A549 (cell line): ENCODE measurements at regions not wholly inside any gene's neighbourhood (a gene's known extent, or its start where the extent isn't known, plus 50 kb on each side); places are given as distances from the start of the nearest gene placed in this dataset.

Source experiments
- CBX8 ChIP-seq: fragments of 200-600 bp; sonication (generic); IDR thresholded peaks from 2 replicates; pipeline ENCODE4 v1.6.1; 2016
- FOSL2 ChIP-seq, 2 experiments: fragments of 450-650 bp in 1 of 2; fragments of >200 bp in 1 of 2; sonication (Bioruptor Twin) in 1 of 2; formaldehyde crosslinking; IDR thresholded peaks; 2 replicates each; pipeline versions ENCODE4 v1.5.0 to v1.6.1; 2016 to 2020; ENCODE audit warnings: mild to moderate bottlenecking in 1 of 2, moderate library complexity in 1 of 2
- HDAC2 ChIP-seq: fragments of 200-600 bp; sonication (generic); IDR thresholded peaks from 2 replicates; pipeline ENCODE4 v1.6.1; 2016
- HES2 ChIP-seq: fragments of >200 bp; sonication (Bioruptor Twin); formaldehyde crosslinking; IDR thresholded peaks from 2 replicates; pipeline ENCODE4 v1.6.1; 2016
- HMGXB4 ChIP-seq: fragments of 250-450 bp; sonication (Bioruptor Pico); IDR thresholded peaks from 2 replicates; pipeline ENCODE4 v1.5.0; 2021; ENCODE audit warnings: mild to moderate bottlenecking, moderate library complexity, borderline replicate concordance
- MAFK ChIP-seq: fragments of 450-650 bp; IDR thresholded peaks from 2 replicates; pipeline ENCODE4 v1.6.1; 2014; ENCODE audit not compliant: partially characterized antibody
- MYC ChIP-seq: IDR thresholded peaks from 2 replicates; pipeline ENCODE4 v1.6.1; 2012; ENCODE audit warnings: mild to moderate bottlenecking, inconsistent platforms, low read length, improper control_type of control experiment, borderline replicate concordance
- RAD21 ChIP-seq, 2 experiments: fragments of >200 bp in 1 of 2; sonication (Bioruptor Twin) in 1 of 2; formaldehyde crosslinking in 1 of 2; IDR thresholded peaks in 1 of 2; conservative IDR thresholded peaks in 1 of 2; 2 replicates in 1 of 2; 3 replicates in 1 of 2; pipeline ENCODE4 v1.6.1; 2012 to 2018; ENCODE audit warnings: inconsistent platforms in 1 of 2
- RCOR1 ChIP-seq: fragments of 150-350 bp; IDR thresholded peaks from 2 replicates; pipeline ENCODE4 v1.6.1; 2014; ENCODE audit warnings: antibody characterized with exemption, low read length, low read depth
- RFX5 ChIP-seq: fragments of 450-650 bp; IDR thresholded peaks from 2 replicates; pipeline ENCODE4 v1.7.1; 2014; ENCODE audit warnings: antibody characterized with exemption, mild to moderate bottlenecking, moderate library complexity
- TP53 ChIP-seq: fragments of 250-450 bp; sonication (Bioruptor Pico); IDR thresholded peaks from 2 replicates; pipeline ENCODE4 v1.5.0; 2021; ENCODE audit warnings: mild to moderate bottlenecking, moderate library complexity
- USF2 ChIP-seq: fragments of 450-650 bp; IDR thresholded peaks from 2 replicates; pipeline ENCODE4 v1.6.1; 2014; ENCODE audit warnings: antibody characterized with exemption
- TF ChIP-seq, protein P1 (sequence below): fragments of >200 bp; sonication (Bioruptor Twin); formaldehyde crosslinking; IDR thresholded peaks from 3 replicates; pipeline ENCODE4 v1.5.1; 2016
- TF ChIP-seq, protein P2 (sequence below): IDR thresholded peaks from 2 replicates; pipeline ENCODE4 v1.6.1; 2012

- TF ChIP-seq, protein P1, sequence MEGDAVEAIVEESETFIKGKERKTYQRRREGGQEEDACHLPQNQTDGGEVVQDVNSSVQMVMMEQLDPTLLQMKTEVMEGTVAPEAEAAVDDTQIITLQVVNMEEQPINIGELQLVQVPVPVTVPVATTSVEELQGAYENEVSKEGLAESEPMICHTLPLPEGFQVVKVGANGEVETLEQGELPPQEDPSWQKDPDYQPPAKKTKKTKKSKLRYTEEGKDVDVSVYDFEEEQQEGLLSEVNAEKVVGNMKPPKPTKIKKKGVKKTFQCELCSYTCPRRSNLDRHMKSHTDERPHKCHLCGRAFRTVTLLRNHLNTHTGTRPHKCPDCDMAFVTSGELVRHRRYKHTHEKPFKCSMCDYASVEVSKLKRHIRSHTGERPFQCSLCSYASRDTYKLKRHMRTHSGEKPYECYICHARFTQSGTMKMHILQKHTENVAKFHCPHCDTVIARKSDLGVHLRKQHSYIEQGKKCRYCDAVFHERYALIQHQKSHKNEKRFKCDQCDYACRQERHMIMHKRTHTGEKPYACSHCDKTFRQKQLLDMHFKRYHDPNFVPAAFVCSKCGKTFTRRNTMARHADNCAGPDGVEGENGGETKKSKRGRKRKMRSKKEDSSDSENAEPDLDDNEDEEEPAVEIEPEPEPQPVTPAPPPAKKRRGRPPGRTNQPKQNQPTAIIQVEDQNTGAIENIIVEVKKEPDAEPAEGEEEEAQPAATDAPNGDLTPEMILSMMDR = no peak
- TF ChIP-seq HES2 (no peak), MAFK (no peak), HMGXB4 (CRISPR knock-in tag) (no peak), RCOR1 (no peak), RAD21 (conservative IDR thresholded peaks at IDR 0.05 in 1 of 2, IDR thresholded peaks at IDR 0.05 in 1 of 2) (no peak), HDAC2 (no peak), USF2 (no peak), RFX5 (no peak), TP53 (CRISPR knock-in tag) (no peak), CBX8 (no peak), MYC (no peak), FOSL2 (IDR thresholded peaks at IDR 0.05) (no peak), FOSL2 (CRISPR knock-in tag; IDR thresholded peaks at IDR 0.05) (no peak)
- TF ChIP-seq, protein P2, sequence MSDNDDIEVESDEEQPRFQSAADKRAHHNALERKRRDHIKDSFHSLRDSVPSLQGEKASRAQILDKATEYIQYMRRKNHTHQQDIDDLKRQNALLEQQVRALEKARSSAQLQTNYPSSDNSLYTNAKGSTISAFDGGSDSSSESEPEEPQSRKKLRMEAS = no peak
Measured at GRCh38 chr10:56288403-56288802, 72.7 kb downstream of the ZWINT start.
